Ovary (tissue), 3 donors: ENCODE measurements at regions not wholly inside any gene's neighbourhood (a gene's known extent, or its start where the extent isn't known, plus 50 kb on each side); places are given as distances from the start of the nearest gene placed in this dataset.

Experiments used
- CTCF ChIP-seq, 3 donors: fragments of 450-650 bp in 2 of 3; fragments of 200-600 bp in 1 of 3; IDR thresholded peaks; one replicate each; pipeline versions ENCODE4 v1.5.1 to v1.8.0; 2016 to 2022; ENCODE audit warnings: antibody characterized with exemption in 3 of 3, mild to moderate bottlenecking in 1 of 3
- POLR2A ChIP-seq: fragments of 450-650 bp; IDR thresholded peaks from one replicate; pipeline ENCODE4 v1.6.1; 2017; ENCODE audit warnings: antibody characterized with exemption, mild to moderate bottlenecking, moderate library complexity
- donor health status: DM: no; HTN: no; CAD: no.

GRCh38 chr3:34742151-34742550, 897.2 kb upstream of the ARPP21 start:
- no peak for TF ChIP-seq CTCF (IDR thresholded peaks at IDR 0.05)
- TF ChIP-seq POLR2A = no peak
